Small intestine (tissue), 7 donors: ENCODE measurements at regions not wholly inside any gene's neighbourhood (a gene's known extent, or its start where the extent isn't known, plus 50 kb on each side); places are given as distances from the start of the nearest gene placed in this dataset.

Experiments used
- DNase-seq, 2 donors: peaks; one replicate each; pipeline versions ENCODE4 v3.0.0 to v3.0.0-alpha.2; 2013
- FAIRE-seq: peaks from 2 replicates; lab custom pipeline; 2012; peaks lifted over from hg19 to GRCh38; lab: Jason Lieb, UNC
- H3K27ac ChIP-seq, 3 donors: one replicate each; pipeline ENCODE4 v1.5.1; 2013; ENCODE audit warnings: low read length in 2 of 3, mild to moderate bottlenecking in 2 of 3, control low read depth in 1 of 3, inconsistent platforms in 1 of 3, low read depth in 1 of 3, moderate library complexity in 1 of 3
- H3K27me3 ChIP-seq, 3 donors: one replicate each; pipeline ENCODE4 v1.6.1; 2013; ENCODE audit warnings: low read length in 3 of 3, inconsistent platforms in 1 of 3; ENCODE audit not compliant: control insufficient read depth in 3 of 3, insufficient read depth in 3 of 3
- H3K36me3 ChIP-seq, 3 donors: one replicate each; pipeline ENCODE4 v1.6.1; 2013; ENCODE audit warnings: low read length in 3 of 3, inconsistent platforms in 1 of 3, low read depth in 1 of 3, mild to moderate bottlenecking in 1 of 3, moderate library complexity in 1 of 3; ENCODE audit not compliant: control insufficient read depth in 3 of 3, insufficient read depth in 2 of 3
- H3K4me1 ChIP-seq, 3 donors: one replicate each; pipeline ENCODE4 v1.6.1; 2013; ENCODE audit warnings: low read length in 2 of 3, inconsistent platforms in 1 of 3, low read depth in 1 of 3, mild to moderate bottlenecking in 1 of 3, moderate library complexity in 1 of 3; ENCODE audit not compliant: control insufficient read depth in 3 of 3, insufficient read depth in 2 of 3
- H3K4me3 ChIP-seq, 3 donors: one replicate each; pipeline ENCODE4 v1.5.1; 2013; ENCODE audit warnings: low read length in 3 of 3, control low read depth in 1 of 3, inconsistent platforms in 1 of 3, low read depth in 1 of 3, mild to moderate bottlenecking in 1 of 3, moderate library complexity in 1 of 3
- H3K9me3 ChIP-seq, 2 donors: one replicate each; pipeline ENCODE4 v1.6.1; 2013; ENCODE audit warnings: low read depth in 1 of 2, low read length in 1 of 2; ENCODE audit not compliant: control insufficient read depth in 2 of 2, insufficient read depth in 1 of 2
- WGBS, 3 donors: extraction: QIAGEN DNeasy Blood & Tissue Kit; methylation state at CpG; one replicate each; pipeline ENCODE4 v1.1.7; 2013; 5-methylcytosine and 5-hydroxymethylcytosine counted together
- donor health status: healthy with polysubstance abuse.
- donor health status: control.
- donor health status: control.
- donor health status: Bipolar disorder and iron deficiency.
- donor health status: healthy.

DNA sequence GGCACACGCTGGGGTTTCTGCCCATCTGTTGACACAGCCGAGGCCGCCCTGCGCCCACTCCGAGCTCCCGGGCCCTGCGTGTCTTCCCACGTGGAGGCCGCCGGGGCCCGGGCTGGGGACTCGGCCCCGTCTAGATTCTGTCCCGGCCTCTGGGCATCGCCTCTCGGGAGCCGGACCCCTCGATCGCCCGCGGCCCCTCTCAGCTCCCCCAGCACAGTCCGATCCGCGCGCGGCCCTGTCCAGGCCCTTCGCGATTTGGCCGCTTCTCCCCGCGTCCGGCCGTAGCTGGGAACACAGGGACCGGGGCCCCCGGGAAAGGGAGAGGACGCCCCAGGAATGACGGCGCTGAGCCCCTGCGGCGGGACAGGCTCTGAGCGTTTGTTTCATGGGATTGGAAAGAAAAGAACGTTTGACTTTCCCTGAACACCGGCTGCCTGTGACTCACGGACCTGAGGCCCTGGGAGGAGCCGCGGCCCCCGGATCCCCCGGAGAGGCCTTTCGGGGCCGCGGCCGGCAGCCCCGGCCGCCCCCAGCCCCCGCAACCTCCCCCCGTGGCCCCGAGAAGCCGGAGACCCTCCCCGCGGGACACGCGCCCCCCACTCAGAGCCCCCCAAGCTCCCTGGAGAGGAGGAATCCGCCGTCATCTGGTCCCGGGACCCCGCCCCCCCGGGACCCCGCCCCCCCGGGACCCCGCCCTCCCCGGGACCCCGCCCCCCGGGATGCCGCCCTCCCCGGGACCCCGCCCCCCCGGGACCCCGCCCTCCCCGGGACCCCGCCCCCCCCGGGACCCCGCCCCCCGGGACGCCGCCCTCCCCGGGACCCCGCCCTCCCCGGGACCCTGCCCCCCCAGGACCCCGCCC is 62.7 kb upstream of the CTDP1 start:
- Histone ChIP-seq H3K36me3 (no peaks in the 10 kb centered on the region), H3K4me3 (no peak overlapping the region), H3K4me1 (no peaks in the 10 kb centered on the region), H3K27ac (no peak overlapping the region), H3K27me3 (peaks cover 0 to 2% (median 0%) of the 10 kb centered on the region in 3 donors), H3K9me3 (peaks cover 0 to 2% of the 10 kb centered on the region in 2 donors)
- no peak for DNase-seq
- 46 to 61% (median 50%) methylated on average over 57 to 70 of the region's 89 CpGs for WGBS, 3 donors
- FAIRE-seq = no peak

DNA sequence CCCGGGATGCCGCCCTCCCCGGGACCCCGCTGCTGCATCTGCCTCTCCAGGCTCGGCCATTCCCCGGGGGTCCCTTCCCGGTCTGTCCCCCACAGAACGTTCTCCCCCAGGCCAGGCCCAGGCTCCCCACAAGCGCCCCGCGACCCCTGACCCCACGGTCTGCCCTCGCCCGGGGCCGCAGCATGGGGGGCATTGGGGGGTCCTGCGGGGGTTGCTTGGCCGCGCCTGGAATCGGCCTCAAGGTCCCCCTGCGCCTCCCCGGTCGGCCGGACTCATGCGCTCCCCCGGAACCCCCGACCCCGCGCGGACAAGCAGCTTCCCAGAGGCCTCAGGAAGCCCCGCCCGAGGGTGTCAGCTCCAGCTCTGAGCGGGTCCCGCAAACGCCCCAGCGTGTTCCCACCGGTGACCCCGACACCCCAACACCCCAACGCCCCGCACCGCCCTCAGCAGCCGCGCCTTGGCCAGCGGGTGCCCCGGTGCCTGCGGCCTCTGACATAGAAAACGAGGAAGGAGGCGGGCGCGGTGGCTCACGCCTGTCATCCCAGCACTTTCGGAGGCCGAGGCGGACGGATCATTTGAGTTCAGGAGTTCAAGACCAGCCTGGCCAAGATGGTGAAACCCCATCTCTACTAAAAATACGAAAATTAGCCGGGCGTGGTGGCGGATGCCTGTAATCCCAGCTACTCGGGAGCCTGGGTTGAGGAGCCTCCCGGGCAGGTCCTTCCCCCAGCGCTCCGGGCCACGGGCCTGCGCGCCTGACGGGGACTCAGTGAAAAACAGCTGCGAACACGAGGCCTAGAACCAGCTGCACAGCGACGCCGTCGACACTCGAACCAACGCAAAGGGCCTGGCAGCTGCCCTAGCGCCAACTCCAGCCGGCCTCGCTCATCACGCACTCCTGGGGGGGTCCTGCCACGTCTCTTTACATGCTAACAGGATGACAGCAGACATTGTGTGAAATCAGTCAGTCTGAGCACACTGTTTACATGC is 61.8 kb upstream of the CTDP1 start:
- H3K27me3 ChIP-seq = peaks cover 0 to 2% (median 0%) of the 10 kb centered on the region in 3 donors
- no peaks in the 10 kb centered on the region for H3K4me1 ChIP-seq
- no peak overlapping the region for H3K4me3 ChIP-seq
- H3K36me3 ChIP-seq = no peaks in the 10 kb centered on the region
- DNase-seq (no peak), FAIRE-seq (no peak)
- no peak overlapping the region for H3K27ac ChIP-seq
- peaks cover 0 to 2% of the 10 kb centered on the region in 2 donors for H3K9me3 ChIP-seq
- WGBS, 3 donors = 75 to 86% (median 83%) methylated on average over 52 to 75 of the region's 79 CpGs

DNA sequence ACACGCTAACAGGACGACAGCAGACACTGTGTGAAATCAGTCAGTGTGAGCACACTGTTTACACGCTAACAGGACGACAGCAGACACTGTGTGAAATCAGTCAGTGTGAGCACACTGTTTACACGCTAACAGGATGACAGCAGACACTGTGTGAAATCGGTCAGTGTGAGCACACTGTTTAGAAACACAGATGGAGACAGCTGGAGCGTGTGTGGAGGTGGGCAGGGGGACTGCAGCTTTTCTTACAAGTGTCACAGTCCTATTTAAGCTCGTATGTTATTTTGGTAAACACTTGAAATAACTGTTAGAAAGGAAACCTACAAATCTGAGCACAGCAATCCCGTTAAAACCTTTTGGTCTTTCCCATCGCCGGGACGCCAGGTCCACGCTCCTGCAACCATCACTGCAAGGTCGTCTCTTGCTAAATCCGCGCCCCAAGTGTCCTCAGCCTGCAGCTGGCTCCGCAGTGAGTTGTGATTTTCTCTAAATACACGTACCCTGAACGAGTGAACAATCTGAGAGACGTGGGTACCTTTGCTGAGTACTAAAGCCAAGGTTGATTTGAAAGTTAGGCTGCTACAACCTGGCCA is 58.9 kb upstream of the CTDP1 start:
- H3K27me3 ChIP-seq = peaks cover 0 to 7% (median 0%) of the 10 kb centered on the region in 3 donors
- peaks cover 0 to 2% of the 10 kb centered on the region in 2 donors for H3K9me3 ChIP-seq
- DNase-seq (no peak), FAIRE-seq (no peak)
- no peaks in the 10 kb centered on the region for H3K4me1 ChIP-seq
- no peak overlapping the region for H3K27ac ChIP-seq
- WGBS, 3 donors = 78 to 85% (median 83%) methylated on average over 20 of the region's 20 CpGs
- H3K4me3 ChIP-seq = no peak overlapping the region
- no peaks in the 10 kb centered on the region for H3K36me3 ChIP-seq

DNA sequence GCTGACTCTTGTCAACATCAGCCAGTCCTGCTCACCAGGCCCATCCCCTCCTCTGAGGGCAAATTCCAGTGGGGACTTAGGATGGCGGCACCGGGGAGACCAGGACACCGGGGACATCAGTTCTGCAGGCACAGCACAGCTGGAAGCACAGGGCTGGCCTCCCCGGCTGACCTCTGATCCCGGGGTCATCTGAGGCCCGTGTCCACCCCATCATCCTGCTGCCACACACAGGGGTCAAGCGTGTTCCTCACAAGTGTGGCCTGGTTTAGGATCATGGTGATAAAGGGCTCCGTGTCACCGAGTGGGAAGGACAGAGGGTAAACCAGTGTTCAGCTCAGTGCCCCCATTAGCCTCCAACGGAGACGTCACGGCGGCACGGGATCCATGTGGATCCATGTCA is 58.1 kb upstream of the CTDP1 start:
- DNase-seq (no peak), FAIRE-seq (no peak)
- H3K4me3 ChIP-seq = no peak overlapping the region
- H3K4me1 ChIP-seq = no peaks in the 10 kb centered on the region
- no peak overlapping the region for H3K27ac ChIP-seq
- H3K36me3 ChIP-seq = no peaks in the 10 kb centered on the region
- 82 to 89% (median 87%) methylated on average over 14 of the region's 14 CpGs for WGBS, 3 donors
- peaks cover 0 to 6% (median 0%) of the 10 kb centered on the region in 3 donors for H3K27me3 ChIP-seq
- peaks cover 0 to 2% of the 10 kb centered on the region in 2 donors for H3K9me3 ChIP-seq

DNA sequence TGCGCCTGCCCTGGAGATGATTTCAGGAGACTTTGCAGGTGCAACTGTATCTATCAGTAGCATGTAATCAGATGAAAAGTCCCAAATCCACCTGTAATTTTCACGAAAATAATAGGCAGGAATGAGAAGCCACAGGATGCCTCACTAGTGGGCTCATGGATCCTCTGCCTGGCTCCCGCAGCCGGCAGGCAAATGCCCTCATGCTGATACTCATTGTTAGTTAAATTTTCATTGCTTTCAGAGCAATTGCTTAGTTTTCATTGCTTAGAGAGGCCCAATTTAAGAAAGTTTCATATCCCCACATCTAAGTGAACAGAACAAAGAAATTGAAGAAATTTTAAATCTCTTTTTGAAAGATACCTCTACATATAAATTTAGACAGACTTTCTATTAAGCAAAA is 57.6 kb upstream of the CTDP1 start:
- no peak overlapping the region for H3K27ac ChIP-seq
- WGBS, 3 donors = 76 to 85% (median 77%) methylated on average over 4 of the region's 4 CpGs

DNA sequence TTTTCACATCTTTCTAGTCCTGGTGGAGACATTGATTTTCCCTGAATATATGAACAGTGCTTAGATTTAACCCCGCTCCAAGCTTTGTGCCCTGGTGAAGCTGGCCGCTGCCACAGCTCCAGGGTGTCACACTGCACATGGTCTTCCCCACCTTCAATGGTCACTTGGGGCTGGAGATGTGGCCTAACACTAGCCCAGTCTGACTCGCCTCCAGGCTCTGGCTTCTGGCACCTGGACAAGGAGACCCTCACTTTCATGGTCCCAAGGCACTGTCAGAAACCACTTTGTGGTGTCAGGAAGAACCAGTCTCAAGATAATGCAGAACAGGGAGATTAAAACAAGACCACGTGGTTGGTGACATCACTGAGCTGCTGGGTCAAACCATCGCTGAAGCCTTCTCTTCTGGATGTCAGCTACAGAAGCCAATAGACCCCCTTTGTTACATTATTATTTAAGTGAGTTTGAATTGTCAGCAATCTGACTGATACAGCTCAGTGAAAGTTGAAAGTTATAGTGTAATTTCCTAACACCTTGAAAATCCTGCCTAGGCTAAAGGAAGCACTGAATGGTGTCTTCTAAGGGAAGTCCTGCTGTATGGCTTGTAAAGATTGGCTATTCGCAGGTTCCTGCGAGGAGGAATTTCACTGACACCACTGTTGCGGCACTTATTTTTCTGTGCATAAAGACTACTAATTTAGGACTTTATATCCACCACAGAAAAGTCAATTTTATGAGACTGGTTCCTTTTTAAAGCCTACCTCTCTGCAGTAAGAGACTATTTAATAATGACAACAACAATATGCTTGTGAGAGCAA is 55.0 kb upstream of the CTDP1 start:
- Histone ChIP-seq H3K9me3 (peaks cover 0 to 2% of the 10 kb centered on the region in 2 donors), H3K36me3 (no peaks in the 10 kb centered on the region), H3K4me3 (no peak overlapping the region), H3K27me3 (peaks cover 0 to 5% (median 0%) of the 10 kb centered on the region in 3 donors), H3K4me1 (no peaks in the 10 kb centered on the region), H3K27ac (no peak overlapping the region)
- FAIRE-seq = no peak
- WGBS, 3 donors = 60 to 81% (median 78%) methylated on average over 8 of the region's 8 CpGs
- DNase-seq = no peak

More for the DNA sequence above, 57.6 kb upstream of the CTDP1 start:
- FAIRE-seq (no peak), DNase-seq (no peak)
- Histone ChIP-seq H3K4me1 (no peaks in the 10 kb centered on the region), H3K9me3 (peaks cover 0 to 2% of the 10 kb centered on the region in 2 donors), H3K4me3 (no peak overlapping the region), H3K27me3 (peaks cover 0 to 4% (median 0%) of the 10 kb centered on the region in 3 donors), H3K36me3 (no peaks in the 10 kb centered on the region)

DNA sequence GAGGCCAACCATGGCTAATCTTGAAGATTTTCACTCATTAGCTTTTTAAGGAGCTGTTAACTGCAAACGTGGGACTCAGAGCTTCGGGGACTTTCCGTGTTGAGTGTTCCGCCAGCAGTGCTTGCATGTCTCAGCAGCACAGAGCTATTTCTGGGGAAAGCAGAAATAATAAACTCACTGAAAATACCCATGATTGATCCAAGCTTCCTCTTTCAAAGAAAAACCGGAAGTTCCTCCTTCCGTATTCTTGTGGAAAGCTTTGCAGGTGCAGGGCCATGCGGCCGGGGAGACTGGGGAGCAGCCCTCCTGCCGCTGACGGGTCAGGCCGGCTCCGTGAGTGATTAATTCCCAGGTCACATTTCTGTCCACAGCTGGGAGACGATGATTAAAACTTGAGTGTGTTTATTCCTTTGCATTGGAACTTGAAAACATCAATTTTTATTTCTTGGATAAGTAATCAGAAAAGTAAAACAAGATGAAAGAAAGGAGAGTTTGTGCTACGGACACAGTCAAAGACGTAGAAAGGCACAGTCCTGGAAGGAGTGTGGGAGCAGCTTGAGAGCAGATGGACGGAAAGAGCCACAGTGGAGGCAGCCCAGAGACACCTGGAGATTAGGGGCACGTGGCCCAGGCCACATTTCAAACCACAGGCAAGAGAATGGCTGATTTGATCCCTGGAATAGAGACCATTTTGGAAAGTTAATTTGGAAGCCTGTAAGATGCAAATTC is 54.2 kb upstream of the CTDP1 start:
- peak in 1 of 2 donors; percentile 2 for DNase-seq
- no peaks in the 10 kb centered on the region for H3K9me3 ChIP-seq
- H3K4me1 ChIP-seq = no peaks in the 10 kb centered on the region
- H3K4me3 ChIP-seq = no peak overlapping the region
- WGBS, 3 donors = 46 to 59% (median 54%) methylated on average over 17 of the region's 17 CpGs
- H3K27ac ChIP-seq = no peak overlapping the region
- no peaks in the 10 kb centered on the region for H3K36me3 ChIP-seq
- H3K27me3 ChIP-seq = peaks cover 0 to 11% (median 0%) of the 10 kb centered on the region in 3 donors
- FAIRE-seq = no peak
